Thyroid gland (tissue), 4 donors: ENCODE measurements at regions not wholly inside any gene's neighbourhood (a gene's known extent, or its start where the extent isn't known, plus 50 kb on each side); places are given as distances from the start of the nearest gene placed in this dataset.

Source experiments
- DNase-seq, 2 donors: peaks; one replicate each; pipeline ENCODE4 v3.0.0-alpha.2; 2019
- H3K27ac ChIP-seq, 3 donors: fragments of 200-600 bp; sonication (generic); 1 replicate in 2 of 3; 2 replicates in 1 of 3; pipeline ENCODE4 v1.5.1; 2016 to 2019; ENCODE audit warnings: mild to moderate bottlenecking in 1 of 3, moderate library complexity in 1 of 3
- H3K27me3 ChIP-seq: fragments of 200-600 bp; sonication (generic); one replicate; pipeline ENCODE4 v1.5.1; 2019
- H3K36me3 ChIP-seq, 2 donors: fragments of 200-600 bp; sonication (generic); one replicate each; pipeline ENCODE4 v1.5.1; 2016 to 2019
- H3K4me1 ChIP-seq, 2 donors: fragments of 200-600 bp; sonication (generic); one replicate each; pipeline ENCODE4 v1.5.1; 2017 to 2019
- H3K4me3 ChIP-seq, 3 donors: fragments of 200-600 bp; sonication (generic); replicated peaks in 1 of 3; 1 replicate in 2 of 3; 2 replicates in 1 of 3; pipeline ENCODE4 v1.5.1; 2016; ENCODE audit warnings: mild to moderate bottlenecking in 1 of 3
- H3K9me3 ChIP-seq: fragments of 200-600 bp; sonication (generic); one replicate; pipeline ENCODE4 v1.5.1; 2017
- CTCF ChIP-seq, 6 experiments: fragments of 200-600 bp in 3 of 6; fragments of 450-650 bp in 3 of 6; sonication (generic) in 3 of 6; IDR thresholded peaks; one replicate each; pipeline ENCODE4 v1.5.1; 2016 to 2019; ENCODE audit warnings: antibody characterized with exemption in 6 of 6, mild to moderate bottlenecking in 2 of 6, inconsistent platforms in 1 of 6, moderate library complexity in 1 of 6
- POLR2A ChIP-seq, 2 donors: fragments of 450-650 bp; IDR thresholded peaks; one replicate each; pipeline ENCODE4 v1.6.1; 2017; ENCODE audit warnings: antibody characterized with exemption in 2 of 2, mild to moderate bottlenecking in 2 of 2, moderate library complexity in 1 of 2
- WGBS, 2 donors: methylation state at CpG; one replicate each; pipeline ENCODE4 v1.1.5; 2017; 5-methylcytosine and 5-hydroxymethylcytosine counted together
- intact Hi-C: fragments of 100-400 bp; cut with DNase I; formaldehyde crosslinking; loops from one replicate; pipeline ENCODE4 v1.15.1; 2023

- Histone ChIP-seq H3K4me1 (no peaks in the 10 kb centered on the region), H3K27me3 (no peaks in the 10 kb centered on the region), H3K4me3 (no peak overlapping the region), H3K36me3 (no peaks in the 10 kb centered on the region), H3K27ac (no peak overlapping the region), H3K9me3 (no peaks in the 10 kb centered on the region)
- 93 to 96% methylated on average over 2 of the region's 2 CpGs for WGBS, 2 donors
- intact Hi-C loops, result no loop called here
- no peak for DNase-seq
- TF ChIP-seq POLR2A (IDR thresholded peaks at IDR 0.05) (no peak), CTCF (IDR thresholded peaks at IDR 0.05) (no peak)
Observed at GRCh38 chr3:27905625-27906024, 183.5 kb upstream of the EOMES start.

GRCh38 chr3:27907148-27907547 lies 185.0 kb upstream of the EOMES start:
- Histone ChIP-seq H3K27me3 (no peaks in the 10 kb centered on the region), H3K4me3 (no peak overlapping the region), H3K36me3 (no peaks in the 10 kb centered on the region), H3K9me3 (no peaks in the 10 kb centered on the region), H3K27ac (no peak overlapping the region), H3K4me1 (no peaks in the 10 kb centered on the region)
- TF ChIP-seq POLR2A (IDR thresholded peaks at IDR 0.05), result no peak
- TF ChIP-seq CTCF (IDR thresholded peaks at IDR 0.05), result no peak
- DNase-seq, result no peak
- intact Hi-C loops, result no loop called here

- Histone ChIP-seq H3K9me3 (no peaks in the 10 kb centered on the region), H3K27me3 (no peaks in the 10 kb centered on the region), H3K27ac (no peak overlapping the region), H3K4me3 (no peak overlapping the region), H3K36me3 (no peaks in the 10 kb centered on the region), H3K4me1 (no peaks in the 10 kb centered on the region)
- no peak for DNase-seq
- TF ChIP-seq POLR2A (IDR thresholded peaks at IDR 0.05) (no peak), CTCF (IDR thresholded peaks at IDR 0.05) (no peak)
- 50 to 59% methylated on average over 4 of the region's 4 CpGs for WGBS, 2 donors
- intact Hi-C loops, result no loop called here
Observed at GRCh38 chr3:27907929-27908328, 185.8 kb upstream of the EOMES start.

- H3K27me3 ChIP-seq, result no peaks in the 10 kb centered on the region
- intact Hi-C loops, result no loop called here
- H3K27ac ChIP-seq, result no peak overlapping the region
- H3K9me3 ChIP-seq, result no peaks in the 10 kb centered on the region
- TF ChIP-seq POLR2A (IDR thresholded peaks at IDR 0.05) (no peak), CTCF (IDR thresholded peaks at IDR 0.05) (no peak)
- no peak for DNase-seq
- no peaks in the 10 kb centered on the region for H3K36me3 ChIP-seq
- H3K4me3 ChIP-seq, result no peak overlapping the region
- 60 to 70% methylated on average over 4 of the region's 4 CpGs for WGBS, 2 donors
- no peaks in the 10 kb centered on the region for H3K4me1 ChIP-seq
Observed at GRCh38 chr3:27910456-27910855, 188.3 kb upstream of the EOMES start.

- Histone ChIP-seq H3K27me3 (no peaks in the 10 kb centered on the region), H3K27ac (no peak overlapping the region), H3K36me3 (no peaks in the 10 kb centered on the region), H3K4me1 (no peaks in the 10 kb centered on the region), H3K9me3 (no peaks in the 10 kb centered on the region), H3K4me3 (no peak overlapping the region)
- intact Hi-C loops, result no loop called here
- 77 to 78% methylated on average over 6 of the region's 6 CpGs for WGBS, 2 donors
- TF ChIP-seq POLR2A (IDR thresholded peaks at IDR 0.05) (no peak), CTCF (IDR thresholded peaks at IDR 0.05) (no peak)
- DNase-seq, result no peak
Observed at GRCh38 chr3:27914199-27914598, 192.1 kb upstream of the EOMES start.
